ENCODE measurements at regions not wholly inside any gene's neighbourhood (a gene's known extent, or its start where the extent isn't known, plus 50 kb on each side); places are given as distances from the start of the nearest gene placed in this dataset.
"Not testable (repeated sequence)": the region's sequence is repeated elsewhere in the genome, so short reads cannot be mapped to it uniquely, and the experiment has no call there.

DNA sequence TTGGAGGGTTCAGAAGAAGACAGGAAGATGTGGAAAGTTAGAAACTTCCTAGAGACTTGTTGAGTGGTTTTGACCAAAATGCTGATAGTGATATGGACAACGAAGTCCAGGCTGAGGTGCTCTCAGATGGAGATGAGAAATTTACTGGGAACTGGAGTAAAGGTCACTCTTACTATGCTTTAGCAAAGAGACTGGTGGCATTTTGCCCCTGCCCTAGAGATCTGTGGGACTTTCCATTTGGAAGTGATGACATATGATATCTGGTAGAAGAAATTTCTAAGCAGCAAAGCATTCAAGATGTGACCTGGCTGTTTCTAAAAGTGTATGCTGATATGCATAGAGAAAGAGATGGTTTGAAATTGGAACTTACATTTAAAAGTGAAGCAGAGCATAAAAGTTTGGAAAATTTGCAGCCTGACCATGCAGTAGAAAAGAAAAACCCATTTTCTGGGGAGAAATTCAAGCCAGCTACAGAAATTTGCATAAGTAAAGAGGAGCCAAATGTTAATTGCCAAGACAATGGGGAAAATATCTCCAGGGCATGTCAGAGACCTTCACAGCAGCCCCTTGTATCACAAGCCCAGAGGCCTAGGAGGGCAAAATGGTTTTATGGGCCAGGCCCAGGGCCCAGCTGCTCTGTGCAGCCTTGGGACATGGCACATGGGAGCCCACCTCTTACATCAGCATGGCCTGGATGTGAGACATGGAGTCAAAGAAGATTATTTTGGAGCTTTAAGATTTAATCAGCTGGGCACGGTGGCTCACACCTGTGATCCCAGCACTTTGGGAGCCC, 63.1 kb upstream of the SLC1A4 start:
- TF ChIP-seq POLR2A (IDR thresholded peaks at IDR 0.05; ENCODE audit: low read depth, low read length); TAF1 (IDR thresholded peaks at IDR 0.05; ENCODE audit: low read depth, low read length); POLR2AphosphoS5 (IDR thresholded peaks at IDR 0.05; ENCODE audit: low read depth, low read length); SPI1 (IDR thresholded peaks at IDR 0.05; ENCODE audit: low read depth, low read length); PAX5 (IDR thresholded peaks at IDR 0.05; ENCODE audit: insufficient read depth, low read length, severe bottlenecking); POU2F2 (IDR thresholded peaks at IDR 0.05; ENCODE audit: low read depth, low read length): not testable (repeated sequence)
